ENCODE measurements at regions not wholly inside any gene's neighbourhood (a gene's known extent, or its start where the extent isn't known, plus 50 kb on each side); places are given as distances from the start of the nearest gene placed in this dataset.

DNA sequence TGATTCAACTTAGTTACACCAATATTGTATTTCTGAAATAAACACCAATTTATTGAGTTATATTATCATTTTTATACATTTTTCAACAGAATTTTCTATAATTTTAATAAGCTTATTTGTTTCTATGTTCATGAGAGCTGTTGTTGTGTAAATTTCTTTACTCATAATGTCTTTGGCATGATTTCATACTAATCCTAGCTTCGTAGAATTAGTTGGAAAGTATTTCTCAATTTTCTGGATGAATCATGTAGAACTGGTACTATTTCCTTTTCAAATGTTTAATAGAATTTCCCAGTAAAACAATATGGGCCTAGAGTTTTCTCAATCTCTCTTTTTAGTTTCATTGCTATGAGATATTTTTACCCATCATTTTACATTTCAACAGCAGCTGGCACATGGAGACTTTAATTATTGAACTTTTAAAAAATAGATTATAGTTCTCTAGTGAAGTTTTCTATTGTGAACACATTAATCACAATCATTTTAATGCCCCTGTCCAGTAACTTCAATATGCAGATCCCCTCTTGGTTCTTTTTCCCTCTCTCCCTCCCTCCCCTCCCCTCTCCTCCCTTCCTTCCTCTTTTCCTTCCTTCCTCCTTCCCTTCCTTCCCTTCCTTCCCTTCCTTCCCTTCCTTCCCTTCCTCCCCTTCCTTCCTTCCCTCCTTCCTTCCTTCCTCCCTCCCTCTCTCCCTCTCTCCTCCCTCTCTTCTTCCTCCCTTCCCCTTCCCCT is 1357.1 kb downstream of the ZPLD1 start:
- no peak overlapping the region for H3K4me3 ChIP-seq (ENCODE audit: low read depth, low read length)
- no peak for DNase-seq (ENCODE audit: low read depth)
- TF ChIP-seq, protein P1, sequence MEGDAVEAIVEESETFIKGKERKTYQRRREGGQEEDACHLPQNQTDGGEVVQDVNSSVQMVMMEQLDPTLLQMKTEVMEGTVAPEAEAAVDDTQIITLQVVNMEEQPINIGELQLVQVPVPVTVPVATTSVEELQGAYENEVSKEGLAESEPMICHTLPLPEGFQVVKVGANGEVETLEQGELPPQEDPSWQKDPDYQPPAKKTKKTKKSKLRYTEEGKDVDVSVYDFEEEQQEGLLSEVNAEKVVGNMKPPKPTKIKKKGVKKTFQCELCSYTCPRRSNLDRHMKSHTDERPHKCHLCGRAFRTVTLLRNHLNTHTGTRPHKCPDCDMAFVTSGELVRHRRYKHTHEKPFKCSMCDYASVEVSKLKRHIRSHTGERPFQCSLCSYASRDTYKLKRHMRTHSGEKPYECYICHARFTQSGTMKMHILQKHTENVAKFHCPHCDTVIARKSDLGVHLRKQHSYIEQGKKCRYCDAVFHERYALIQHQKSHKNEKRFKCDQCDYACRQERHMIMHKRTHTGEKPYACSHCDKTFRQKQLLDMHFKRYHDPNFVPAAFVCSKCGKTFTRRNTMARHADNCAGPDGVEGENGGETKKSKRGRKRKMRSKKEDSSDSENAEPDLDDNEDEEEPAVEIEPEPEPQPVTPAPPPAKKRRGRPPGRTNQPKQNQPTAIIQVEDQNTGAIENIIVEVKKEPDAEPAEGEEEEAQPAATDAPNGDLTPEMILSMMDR (IDR thresholded peaks at IDR 0.05; ENCODE audit: control insufficient read depth, extremely low read depth, insufficient read depth): no peak

DNA sequence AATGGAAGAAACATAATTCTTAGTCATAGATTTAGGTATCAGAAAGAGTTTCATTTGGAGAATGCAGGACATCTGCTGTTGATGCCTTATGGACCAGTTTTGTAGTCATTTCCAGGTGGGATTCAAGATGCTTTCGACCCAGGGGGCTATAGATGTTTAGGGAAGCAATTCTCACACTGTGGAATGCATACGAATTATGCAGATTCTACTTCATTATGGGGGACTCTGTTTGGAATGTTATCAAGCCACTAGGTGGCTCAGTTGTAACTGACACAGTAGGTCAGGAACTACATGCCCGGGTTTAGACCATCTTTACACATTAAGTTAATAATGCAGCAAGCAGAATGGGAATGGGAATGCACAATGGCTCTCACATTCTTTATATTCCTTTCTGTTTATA is 1359.8 kb downstream of the ZPLD1 start:
- no peak overlapping the region for H3K4me3 ChIP-seq (ENCODE audit: low read depth, low read length)
- DNase-seq (ENCODE audit: low read depth): no peak
- TF ChIP-seq, protein P1 (IDR thresholded peaks at IDR 0.05; ENCODE audit: control insufficient read depth, extremely low read depth, insufficient read depth): peak; percentile 31

DNA sequence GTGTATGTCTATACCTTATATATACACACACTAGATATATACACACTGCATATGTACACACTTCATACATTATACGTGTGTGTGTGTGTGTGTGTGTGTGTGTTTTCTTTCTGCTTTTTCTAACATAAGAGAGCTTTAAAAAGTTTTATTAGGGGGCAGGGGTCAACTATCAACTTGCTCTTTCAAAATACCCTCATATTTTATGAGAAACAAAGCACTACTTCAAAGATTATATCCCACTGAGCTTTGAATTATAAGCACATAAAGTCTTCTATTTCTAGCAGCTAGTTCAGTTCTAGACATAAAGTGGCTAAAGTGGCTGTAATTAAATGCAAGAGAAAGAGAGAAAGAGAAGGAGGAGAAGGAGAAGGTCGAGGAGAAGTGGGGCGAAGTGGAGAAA is 1361.3 kb downstream of the ZPLD1 start:
- H3K4me3 ChIP-seq (ENCODE audit: low read depth, low read length): no peak overlapping the region
- TF ChIP-seq, protein P1 (IDR thresholded peaks at IDR 0.05; ENCODE audit: control insufficient read depth, extremely low read depth, insufficient read depth): no peak
- DNase-seq (ENCODE audit: low read depth): no peak

DNA sequence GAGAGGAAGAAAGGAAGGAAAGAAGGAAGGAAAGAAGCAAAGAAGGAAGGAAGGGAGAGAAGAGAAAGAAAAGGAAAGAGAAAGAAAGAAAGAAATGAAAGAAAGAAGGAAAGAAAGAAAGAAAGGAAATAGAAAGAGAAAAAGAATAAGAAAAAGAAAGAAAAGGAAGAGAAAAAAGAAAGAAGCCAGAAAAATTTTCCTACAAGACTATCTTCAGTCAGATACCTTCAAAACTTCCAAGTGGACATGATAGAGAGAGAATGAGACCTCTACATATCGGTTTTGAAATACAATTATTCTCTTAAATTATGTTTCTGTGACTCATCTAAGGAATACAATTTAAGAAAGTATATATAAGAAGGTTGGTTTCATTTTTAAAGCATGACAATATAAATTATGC is 1369.0 kb downstream of the ZPLD1 start:
- no peak overlapping the region for H3K4me3 ChIP-seq (ENCODE audit: low read depth, low read length)
- TF ChIP-seq, protein P1 (IDR thresholded peaks at IDR 0.05; ENCODE audit: control insufficient read depth, extremely low read depth, insufficient read depth): no peak
- no peak for DNase-seq (ENCODE audit: low read depth)

DNA sequence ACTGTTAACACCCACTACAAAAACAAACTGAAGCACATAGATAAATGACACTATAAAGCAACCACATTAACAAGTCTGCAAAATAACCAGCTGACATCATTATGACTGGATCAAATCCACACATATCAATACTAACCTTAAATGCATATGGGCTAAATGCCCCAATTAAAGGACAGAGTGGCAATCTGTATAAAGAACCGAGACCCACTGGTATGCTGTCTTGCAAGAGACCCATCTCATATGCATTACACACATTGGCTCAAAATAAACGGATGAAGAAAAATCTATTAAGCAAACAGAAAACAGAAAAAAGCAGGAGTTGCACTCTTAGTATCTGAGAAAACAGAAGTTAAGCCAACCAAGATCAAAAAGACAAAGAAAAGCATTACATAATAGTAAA is 1375.4 kb downstream of the ZPLD1 start:
- no peak overlapping the region for H3K4me3 ChIP-seq (ENCODE audit: low read depth, low read length)
- no peak for DNase-seq (ENCODE audit: low read depth)
- TF ChIP-seq, protein P1 (IDR thresholded peaks at IDR 0.05; ENCODE audit: control insufficient read depth, extremely low read depth, insufficient read depth): no peak

DNA sequence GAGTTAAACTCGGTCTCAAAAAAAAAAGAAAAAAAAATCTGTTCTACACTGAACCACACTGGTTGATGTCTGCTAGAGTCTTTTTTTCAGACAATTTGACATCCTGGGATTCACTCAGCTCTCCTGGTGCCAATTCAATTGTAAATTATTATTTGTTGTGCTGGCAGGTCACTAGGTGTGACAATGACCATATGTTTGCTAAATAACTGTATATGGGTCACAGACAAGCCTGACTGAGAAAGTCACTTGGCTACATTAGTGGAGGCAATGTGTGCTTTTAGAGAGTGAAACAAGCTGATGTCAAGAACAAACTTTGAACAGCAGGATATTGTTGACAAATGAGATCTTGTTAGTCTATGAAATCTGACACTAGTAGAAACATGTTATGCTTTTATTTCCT is 1379.1 kb downstream of the ZPLD1 start:
- H3K4me3 ChIP-seq (ENCODE audit: low read depth, low read length): no peak overlapping the region
- TF ChIP-seq, protein P1 (IDR thresholded peaks at IDR 0.05; ENCODE audit: control insufficient read depth, extremely low read depth, insufficient read depth): no peak
- peak; percentile 96 for DNase-seq (ENCODE audit: low read depth)

DNA sequence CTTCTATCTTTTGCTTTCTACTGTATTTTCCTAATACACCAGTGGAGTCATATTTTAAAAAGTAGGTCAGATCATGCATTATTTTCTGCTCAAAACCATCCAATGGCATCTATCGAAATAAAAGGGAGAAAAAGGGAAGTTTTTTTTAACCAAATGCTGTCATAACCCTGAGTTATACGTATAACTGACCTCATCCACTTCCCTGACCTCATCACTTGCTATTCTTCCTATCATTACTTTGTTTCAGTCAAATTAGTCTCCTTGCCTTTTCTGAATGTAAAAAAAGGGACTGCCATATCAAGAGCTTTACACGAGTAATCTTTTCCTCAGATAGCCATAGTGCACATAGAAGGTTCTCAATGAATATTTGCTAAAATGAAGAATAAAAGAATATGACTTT is 1383.6 kb downstream of the ZPLD1 start:
- H3K4me3 ChIP-seq (ENCODE audit: low read depth, low read length): no peak overlapping the region
- no peak for DNase-seq (ENCODE audit: low read depth)
- TF ChIP-seq, protein P1 (IDR thresholded peaks at IDR 0.05; ENCODE audit: control insufficient read depth, extremely low read depth, insufficient read depth): no peak
